ENCODE measurements at regions not wholly inside any gene's neighbourhood (a gene's known extent, or its start where the extent isn't known, plus 50 kb on each side); places are given as distances from the start of the nearest gene placed in this dataset.

- no peak overlapping the region for H3K4me2 ChIP-seq (ENCODE audit: low read depth, low read length)
- H3K36me3 ChIP-seq (replicated peaks in 1 of 2; ENCODE audit: control insufficient read depth in 1 of 2, insufficient read depth in 2 of 2, low read length in 2 of 2) = no peaks in the 10 kb centered on the region
- intact Hi-C loops (cut with micrococcal nuclease; ENCODE audit: unreplicated experiment) = no loop called here
- POLR2A ChIA-PET = no interaction called here
- BruUV-seq (replicated peaks) = no TSS peak
- no peaks in the 10 kb centered on the region for H3K27me3 ChIP-seq (ENCODE audit: control insufficient read depth in 1 of 2, insufficient read depth in 2 of 2, low read length in 2 of 2)
- 46% methylated on average over 4 of the region's 4 CpGs for WGBS (ENCODE audit: low lambda C conversion rate)
- no peak overlapping the region for H3K27ac ChIP-seq (ENCODE audit: extremely low read length, insufficient read depth, low read length)
- in situ Hi-C loops (cut with HindIII; ENCODE audit: extremely low pct_ligation_motif_present, low pct_unique_long_range_greater_than_20kb) = no loop called here
- H3K4me1 ChIP-seq (ENCODE audit: insufficient read depth, low read length) = peaks cover 14% of the 10 kb centered on the region
- DNase-seq (ENCODE audit: low spot score) = no peak
- ATAC-seq = no peak
- H4K20me1 ChIP-seq (ENCODE audit: insufficient read depth, low read length) = no peaks in the 10 kb centered on the region
- no peak for FAIRE-seq
- no peak overlapping the region for H2AFZ ChIP-seq (ENCODE audit: low read length)
- no peak overlapping the region for H3K9ac ChIP-seq (ENCODE audit: insufficient read depth, low read depth, low read length)
- TF ChIP-seq SP140L (CRISPR knock-in tag; IDR thresholded peaks at IDR 0.05; ENCODE audit: borderline replicate concordance) (no peak), ELK4 (CRISPR knock-in tag; IDR thresholded peaks at IDR 0.05; ENCODE audit: borderline replicate concordance) (no peak), PAXIP1 (CRISPR knock-in tag; conservative IDR thresholded peaks at IDR 0.05) (no peak), SMAD1 (CRISPR knock-in tag; IDR thresholded peaks at IDR 0.05; ENCODE audit: borderline replicate concordance, low read depth) (no peak), ISX (CRISPR knock-in tag; conservative IDR thresholded peaks at IDR 0.05) (no peak), ZMYM4 (CRISPR knock-in tag; IDR thresholded peaks at IDR 0.05) (no peak), ZBTB46 (CRISPR knock-in tag; IDR thresholded peaks at IDR 0.05; ENCODE audit: borderline replicate concordance) (no peak), HMGA1 (CRISPR knock-in tag; conservative IDR thresholded peaks at IDR 0.05) (no peak)
- no peaks in the 10 kb centered on the region for H3K79me2 ChIP-seq (ENCODE audit: insufficient read depth, low read length)
- H3K9me3 ChIP-seq (ENCODE audit: low read length) = no peaks in the 10 kb centered on the region
- no peak overlapping the region for H3K4me3 ChIP-seq (replicated peaks in 1 of 3; ENCODE audit: insufficient read depth in 1 of 3, low read depth in 2 of 3, low read length in 3 of 3)
- CTCF ChIA-PET (ENCODE audit: low intra/inter-chr PET ratio, low total read pairs) = no interaction called here
These were observed 53.2 kb upstream of the ACO1 start for GRCh38 chr9:32331240-32331639.
